HCT116 (cell line): ENCODE measurements at regions not wholly inside any gene's neighbourhood (a gene's known extent, or its start where the extent isn't known, plus 50 kb on each side); places are given as distances from the start of the nearest gene placed in this dataset.

ENCODE experiments used
- ATAC-seq: fragments of 200-7000 bp; cut with Tn5 transposase; 2 replicates; pipeline ENCODE4 v1.9.1; 2020; ENCODE audit warnings: mild to moderate bottlenecking, moderate library complexity
- BruUV-seq: library from RNA; stranded (reverse); fragments of 400-500 nt; replicated peaks from 2 replicates; lab custom pipeline; 2021; lab: Mats Ljungman, UMichigan
- CTCF ChIA-PET: fragments of 300-600 bp; sonication (Branson Sonifier 250); formaldehyde crosslinking; loops from one replicate; lab custom pipeline; 2021; ENCODE audit warnings: antibody characterized with exemption; lab: Charles Lee
- POLR2A ChIA-PET: fragments of 300-600, 350-600 bp; sonication (Branson Sonifier 250); formaldehyde crosslinking; loops from one replicate; lab custom pipeline; 2021; ENCODE audit warnings: antibody characterized with exemption; lab: Charles Lee
- RAD21 ChIA-PET, 2 experiments: fragments of 300-600 bp; sonication (Branson Sonifier 250); formaldehyde crosslinking; loops; one replicate each; lab custom pipeline; 2023; ENCODE audit warnings: low total read pairs in 2 of 2; ENCODE audit not compliant: uncharacterized antibody in 2 of 2, unreplicated experiment in 2 of 2, low non-redundant PET in 1 of 2; lab: Charles Lee
- DNase-seq: peaks from one replicate; pipeline ENCODE4 v3.0.0-alpha.2; 2010; ENCODE audit warnings: low read depth, low spot score
- H2AFZ ChIP-seq: fragments of 200-600 bp; shearing (Covaris generic), sonication (generic); 2 replicates; pipeline ENCODE4 v1.6.1; 2017; ENCODE audit warnings: low read depth, mixed run types, mixed read lengths, antibody characterized with exemption, low read length; ENCODE audit not compliant: poor library complexity, severe bottlenecking
- H3K27ac ChIP-seq: 2 replicates; pipeline ENCODE4 v1.5.1; 2012; ENCODE audit warnings: low read depth, low read length
- H3K27me3 ChIP-seq: fragments of 200-600 bp; sonication (generic); 2 replicates; pipeline ENCODE4 v1.6.1; 2016; ENCODE audit warnings: mixed run types, low read length, mixed read lengths; ENCODE audit not compliant: insufficient read depth
- H3K36me3 ChIP-seq, 2 experiments: fragments of 200-500 bp in 1 of 2; fragments of 200-600 bp in 1 of 2; sonication (Bioruptor generic) in 1 of 2; sonication (generic) in 1 of 2; 2 replicates each; pipeline versions ENCODE4 v1.5.1 to v1.6.1; 2014 to 2016; ENCODE audit warnings: low read length in 2 of 2, inconsistent platforms in 1 of 2, mixed read lengths in 1 of 2, mixed run types in 1 of 2; ENCODE audit not compliant: insufficient read depth in 2 of 2, control insufficient read depth in 1 of 2
- H3K4me1 ChIP-seq, 2 experiments: fragments of 200-600 bp in 1 of 2; sonication (generic) in 1 of 2; 2 replicates each; pipeline versions ENCODE4 v1.5.1 to v1.6.1; 2012 to 2017; ENCODE audit warnings: low read length in 2 of 2, inconsistent platforms in 1 of 2, mild to moderate bottlenecking in 1 of 2, mixed read lengths in 1 of 2, mixed run types in 1 of 2, moderate library complexity in 1 of 2; ENCODE audit not compliant: insufficient read depth in 2 of 2, control insufficient read depth in 1 of 2
- H3K4me2 ChIP-seq: fragments of 200-600 bp; sonication (generic); 2 replicates; pipeline ENCODE4 v1.6.1; 2017; ENCODE audit warnings: mixed run types, low read length, mixed read lengths
- H3K4me3 ChIP-seq, 2 experiments: fragments of 200-600 bp in 1 of 2; sonication (generic) in 1 of 2; replicated peaks in 1 of 2; 2 replicates each; pipeline ENCODE4 v1.5.1; 2011 to 2016; ENCODE audit warnings: low read length in 2 of 2, control low read depth in 1 of 2, low read depth in 1 of 2, mild to moderate bottlenecking in 1 of 2, mixed read lengths in 1 of 2, mixed run types in 1 of 2
- H3K79me2 ChIP-seq: fragments of 200-600 bp; sonication (generic); 2 replicates; pipeline ENCODE4 v1.6.1; 2017; ENCODE audit warnings: mild to moderate bottlenecking, mixed run types, low read length, moderate library complexity, mixed read lengths; ENCODE audit not compliant: insufficient read depth
- H3K9ac ChIP-seq: fragments of 200-600 bp; sonication (generic); 2 replicates; pipeline ENCODE4 v1.6.1; 2016; ENCODE audit warnings: low read length, mixed read lengths
- H3K9me2 ChIP-seq: fragments of 200-600 bp; sonication (generic), shearing (Covaris generic); 2 replicates; pipeline ENCODE4 v1.6.1; 2017; ENCODE audit warnings: mixed run types, mild to moderate bottlenecking, moderate library complexity; ENCODE audit not compliant: insufficient read depth
- H3K9me3 ChIP-seq, 2 experiments: fragments of 200-500 bp in 1 of 2; fragments of 200-600 bp in 1 of 2; sonication (Bioruptor generic) in 1 of 2; sonication (generic) in 1 of 2; 2 replicates each; pipeline ENCODE4 v1.6.1; 2014 to 2017; ENCODE audit warnings: low read length in 2 of 2, mixed read lengths in 2 of 2, inconsistent platforms in 1 of 2, low read depth in 1 of 2, mild to moderate bottlenecking in 1 of 2, mixed run types in 1 of 2, moderate library complexity in 1 of 2; ENCODE audit not compliant: control insufficient read depth in 1 of 2, insufficient read depth in 1 of 2
- H4K20me1 ChIP-seq: fragments of 200-600 bp; sonication (generic), shearing (Covaris generic); 2 replicates; pipeline ENCODE4 v1.6.1; 2017; ENCODE audit warnings: mixed run types, mild to moderate bottlenecking, moderate library complexity; ENCODE audit not compliant: insufficient read depth
- ELF1 ChIP-seq: IDR thresholded peaks from 2 replicates; pipeline ENCODE4 v1.6.1; 2012; ENCODE audit warnings: low read depth, borderline replicate concordance
- EZH2 ChIP-seq: fragments of 200-600 bp; sonication (generic); IDR thresholded peaks from 2 replicates; pipeline ENCODE4 v1.6.1; 2017; ENCODE audit warnings: antibody characterized with exemption, mixed run types
- POLR2AphosphoS5 ChIP-seq: IDR thresholded peaks from 2 replicates; pipeline ENCODE4 v1.6.1; 2011; ENCODE audit warnings: mild to moderate bottlenecking, low read depth, low read length, moderate library complexity
- SP1 ChIP-seq: IDR thresholded peaks from 2 replicates; pipeline ENCODE4 v1.6.1; 2012; ENCODE audit warnings: low read depth
- YY1 ChIP-seq: IDR thresholded peaks from 2 replicates; pipeline ENCODE4 v1.6.1; 2011; ENCODE audit warnings: low read length, low read depth, moderate library complexity, mild to moderate bottlenecking; ENCODE audit not compliant: insufficient replicate concordance; ENCODE audit errors: extremely low read depth
- ZNF274 ChIP-seq: fragments of 200-500 bp; sonication (Bioruptor generic); IDR thresholded peaks from 2 replicates; pipeline ENCODE4 v1.6.1; 2014; ENCODE audit warnings: mild to moderate bottlenecking, low read depth, low read length, inconsistent platforms
- intact Hi-C: fragments of 100-400 bp; cut with micrococcal nuclease; formaldehyde crosslinking; loops from 2 replicates; pipeline ENCODE4 v1.10.0; 2022
- TF ChIP-seq, protein P1 (sequence below): IDR thresholded peaks from 2 replicates; pipeline ENCODE4 v1.6.1; 2011; ENCODE audit warnings: mild to moderate bottlenecking, low read length, moderate library complexity; ENCODE audit not compliant: insufficient replicate concordance; ENCODE audit errors: extremely low read depth

- Histone ChIP-seq H4K20me1 (no peaks in the 10 kb centered on the region), H3K27ac (no peak overlapping the region), H3K79me2 (no peaks in the 10 kb centered on the region), H3K4me2 (no peak overlapping the region), H3K4me3 (no peak overlapping the region), H3K9me3 (no peaks in the 10 kb centered on the region), H3K27me3 (no peaks in the 10 kb centered on the region), H2AFZ (no peak overlapping the region)
- no peak for DNase-seq
- ChIA-PET POLR2A (no interaction called here), RAD21 (no interaction called here)
- TF ChIP-seq, protein P1, sequence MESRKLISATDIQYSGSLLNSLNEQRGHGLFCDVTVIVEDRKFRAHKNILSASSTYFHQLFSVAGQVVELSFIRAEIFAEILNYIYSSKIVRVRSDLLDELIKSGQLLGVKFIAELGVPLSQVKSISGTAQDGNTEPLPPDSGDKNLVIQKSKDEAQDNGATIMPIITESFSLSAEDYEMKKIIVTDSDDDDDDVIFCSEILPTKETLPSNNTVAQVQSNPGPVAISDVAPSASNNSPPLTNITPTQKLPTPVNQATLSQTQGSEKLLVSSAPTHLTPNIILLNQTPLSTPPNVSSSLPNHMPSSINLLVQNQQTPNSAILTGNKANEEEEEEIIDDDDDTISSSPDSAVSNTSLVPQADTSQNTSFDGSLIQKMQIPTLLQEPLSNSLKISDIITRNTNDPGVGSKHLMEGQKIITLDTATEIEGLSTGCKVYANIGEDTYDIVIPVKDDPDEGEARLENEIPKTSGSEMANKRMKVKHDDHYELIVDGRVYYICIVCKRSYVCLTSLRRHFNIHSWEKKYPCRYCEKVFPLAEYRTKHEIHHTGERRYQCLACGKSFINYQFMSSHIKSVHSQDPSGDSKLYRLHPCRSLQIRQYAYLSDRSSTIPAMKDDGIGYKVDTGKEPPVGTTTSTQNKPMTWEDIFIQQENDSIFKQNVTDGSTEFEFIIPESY: no peak
- TF ChIP-seq ZNF274: no peak
- TF ChIP-seq SP1: no peak
- TF ChIP-seq YY1: no peak
- no peak for TF ChIP-seq POLR2AphosphoS5
- TF ChIP-seq ELF1: no peak
- TF ChIP-seq EZH2: no peak
- TF ChIP-seq, all 23 proteins: peak for 0
- CTCF ChIA-PET: no interaction called here
- no peak overlapping the region for H3K9ac ChIP-seq
- no TSS peak for BruUV-seq
- intact Hi-C loops: no loop called here
- ATAC-seq: no peak
- no peaks in the 10 kb centered on the region for H3K36me3 ChIP-seq
- H3K9me2 ChIP-seq: no peaks in the 10 kb centered on the region
- no peaks in the 10 kb centered on the region for H3K4me1 ChIP-seq
Measured at GRCh38 chr13:87537951-87538350, 133.2 kb upstream of the SLITRK5 start.
